ENCODE measurements at regions not wholly inside any gene's neighbourhood (a gene's known extent, or its start where the extent isn't known, plus 50 kb on each side); places are given as distances from the start of the nearest gene placed in this dataset.

- TF ChIP-seq, protein P1, sequence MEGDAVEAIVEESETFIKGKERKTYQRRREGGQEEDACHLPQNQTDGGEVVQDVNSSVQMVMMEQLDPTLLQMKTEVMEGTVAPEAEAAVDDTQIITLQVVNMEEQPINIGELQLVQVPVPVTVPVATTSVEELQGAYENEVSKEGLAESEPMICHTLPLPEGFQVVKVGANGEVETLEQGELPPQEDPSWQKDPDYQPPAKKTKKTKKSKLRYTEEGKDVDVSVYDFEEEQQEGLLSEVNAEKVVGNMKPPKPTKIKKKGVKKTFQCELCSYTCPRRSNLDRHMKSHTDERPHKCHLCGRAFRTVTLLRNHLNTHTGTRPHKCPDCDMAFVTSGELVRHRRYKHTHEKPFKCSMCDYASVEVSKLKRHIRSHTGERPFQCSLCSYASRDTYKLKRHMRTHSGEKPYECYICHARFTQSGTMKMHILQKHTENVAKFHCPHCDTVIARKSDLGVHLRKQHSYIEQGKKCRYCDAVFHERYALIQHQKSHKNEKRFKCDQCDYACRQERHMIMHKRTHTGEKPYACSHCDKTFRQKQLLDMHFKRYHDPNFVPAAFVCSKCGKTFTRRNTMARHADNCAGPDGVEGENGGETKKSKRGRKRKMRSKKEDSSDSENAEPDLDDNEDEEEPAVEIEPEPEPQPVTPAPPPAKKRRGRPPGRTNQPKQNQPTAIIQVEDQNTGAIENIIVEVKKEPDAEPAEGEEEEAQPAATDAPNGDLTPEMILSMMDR (IDR thresholded peaks at IDR 0.05; ENCODE audit: low read length), result no peak
- no peak for TF ChIP-seq EZH2 (IDR thresholded peaks at IDR 0.05; ENCODE audit: borderline replicate concordance, low read length)
Observed at GRCh38 chr14:84591827-84592445, 938.0 kb upstream of the FLRT2 start.
